HG03354 (cell line): ENCODE measurements at regions not wholly inside any gene's neighbourhood (a gene's known extent, or its start where the extent isn't known, plus 50 kb on each side); places are given as distances from the start of the nearest gene placed in this dataset.
"Not testable (repeated sequence)": the region's sequence is repeated elsewhere in the genome, so short reads cannot be mapped to it uniquely, and the experiment has no call there.

ENCODE experiments used
- ATAC-seq: cut with Tn5 transposase; IDR thresholded peaks from one replicate; pipeline ENCODE4 v1.9.1; 2021; ENCODE audit warnings: mild to moderate bottlenecking; ENCODE audit not compliant: unreplicated experiment, poor library complexity, severe bottlenecking

- ATAC-seq = not testable (repeated sequence)
These were observed 104.5 kb downstream of the ZNF33B start for GRCh38 chr10:42533866-42534265.

GRCh38 chr10:42532996-42533395 is 105.4 kb downstream of the ZNF33B start:
- ATAC-seq = no peak

- no peak for ATAC-seq
These were observed 115.3 kb downstream of the ZNF33B start for GRCh38 chr10:42523098-42523497.

GRCh38 chr10:42519761-42520460 is 118.5 kb downstream of the ZNF33B start:
- no peak for ATAC-seq

- no peak for ATAC-seq
These were observed 119.3 kb downstream of the ZNF33B start for GRCh38 chr10:42519079-42519478.

- ATAC-seq = no peak
These were observed 124.4 kb downstream of the ZNF33B start for GRCh38 chr10:42513921-42514320.

- no peak for ATAC-seq
These were observed 146.6 kb downstream of the ZNF33B start for GRCh38 chr10:42491801-42492200.

GRCh38 chr10:42491001-42491592 is 147.3 kb downstream of the ZNF33B start:
- ATAC-seq = no peak

GRCh38 chr10:42490368-42490767 is 148.0 kb downstream of the ZNF33B start:
- no peak for ATAC-seq

GRCh38 chr10:42488416-42488815 is 150.0 kb downstream of the ZNF33B start:
- ATAC-seq = no peak

GRCh38 chr10:42482411-42482810 is 156.0 kb downstream of the ZNF33B start:
- no peak for ATAC-seq

- ATAC-seq = no peak
These were observed 159.3 kb downstream of the ZNF33B start for GRCh38 chr10:42479057-42479456.

- ATAC-seq = no peak
These were observed 161.2 kb downstream of the ZNF33B start for GRCh38 chr10:42477170-42477569.

- no peak for ATAC-seq
These were observed 162.3 kb downstream of the ZNF33B start for GRCh38 chr10:42476101-42476500.

- ATAC-seq = no peak
These were observed 162.9 kb downstream of the ZNF33B start for GRCh38 chr10:42475168-42476098.

- ATAC-seq = no peak
These were observed 184.1 kb downstream of the ZNF33B start for GRCh38 chr10:42454313-42454712.

- ATAC-seq = no peak
These were observed 207.3 kb downstream of the ZNF33B start for GRCh38 chr10:42431095-42431494.

GRCh38 chr10:42428534-42428933 is 209.8 kb downstream of the ZNF33B start:
- ATAC-seq = no peak

- ATAC-seq = no peak
These were observed 215.5 kb downstream of the ZNF33B start for GRCh38 chr10:42422911-42423310.

GRCh38 chr10:42421812-42422211 is 216.6 kb downstream of the ZNF33B start:
- no peak for ATAC-seq

- ATAC-seq = no peak
These were observed 218.6 kb downstream of the ZNF33B start for GRCh38 chr10:42419789-42420188.
